Mucosa of descending colon (tissue), 3 donors: ENCODE measurements at regions not wholly inside any gene's neighbourhood (a gene's known extent, or its start where the extent isn't known, plus 50 kb on each side); places are given as distances from the start of the nearest gene placed in this dataset.

Source experiments
- ATAC-seq: fragments of 200-7000 bp; cut with Tn5 transposase; one replicate; pipeline ENCODE4 v1.9.1; 2020; ENCODE audit warnings: mild to moderate bottlenecking, moderate library complexity
- DNase-seq, 3 donors: peaks; one replicate each; pipeline ENCODE4 v3.0.0-alpha.2; 2020
- H3K36me3 ChIP-seq: fragments of 200-600 bp; one replicate; pipeline ENCODE4 v1.8.0; 2021; ENCODE audit warnings: low read depth, mild to moderate bottlenecking
- H3K4me1 ChIP-seq: fragments of 200-600 bp; one replicate; pipeline ENCODE4 v1.8.0; 2021; ENCODE audit warnings: low read depth, mild to moderate bottlenecking
- H3K4me3 ChIP-seq: fragments of 200-600 bp; one replicate; pipeline ENCODE4 v1.8.0; 2021; ENCODE audit warnings: mild to moderate bottlenecking
- H3K9me3 ChIP-seq: fragments of 200-600 bp; one replicate; pipeline ENCODE4 v1.8.0; 2021; ENCODE audit warnings: mild to moderate bottlenecking
- intact Hi-C, 2 donors: fragments of 100-400 bp; cut with DNase I in 1 of 2; cut with micrococcal nuclease in 1 of 2; formaldehyde crosslinking; loops; one replicate each; pipeline versions ENCODE4 v1.11.0 to v1.11.1; 2022; cut with DNase I, micrococcal nuclease
- TF ChIP-seq, protein P1 (sequence below): fragments of 200-600 bp; IDR thresholded peaks from one replicate; pipeline ENCODE4 v1.8.0; 2022; ENCODE audit warnings: antibody characterized with exemption, mild to moderate bottlenecking
- donor health status: DM: no; HTN: no; CAD: no; lungs with moderate emphysema.
- donor health status: DM: no; HTN: no; CAD: no.
- donor health status: DM: no; HTN: yes; CAD: no.

DNA sequence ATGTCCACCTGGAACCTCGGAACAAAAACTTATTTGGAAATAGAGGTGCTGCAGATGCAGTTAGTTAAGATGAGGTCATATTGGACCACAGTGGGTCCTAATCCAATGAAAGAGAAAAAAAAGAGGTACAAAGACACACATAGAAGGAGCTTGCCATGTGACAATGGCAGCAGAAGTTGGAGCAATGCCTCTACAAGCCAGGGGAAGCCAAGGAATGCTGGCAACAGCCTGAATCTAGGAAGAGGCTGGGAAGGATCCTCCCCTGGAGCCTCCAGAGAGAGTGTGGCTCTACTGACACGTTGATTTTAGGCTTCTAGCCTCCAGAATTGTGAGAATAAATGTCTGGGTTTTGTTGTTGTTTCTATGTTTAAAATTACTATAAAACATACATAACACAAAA, 521.8 kb upstream of the CCDC196 start:
- ATAC-seq, result no peak
- intact Hi-C loops, result loop anchor here in 1 of 2 donors (5.0 kb wide), 1 partner anchor 108 kb away; no protein-coding TSS in a partner anchor
- TF ChIP-seq, protein P1, sequence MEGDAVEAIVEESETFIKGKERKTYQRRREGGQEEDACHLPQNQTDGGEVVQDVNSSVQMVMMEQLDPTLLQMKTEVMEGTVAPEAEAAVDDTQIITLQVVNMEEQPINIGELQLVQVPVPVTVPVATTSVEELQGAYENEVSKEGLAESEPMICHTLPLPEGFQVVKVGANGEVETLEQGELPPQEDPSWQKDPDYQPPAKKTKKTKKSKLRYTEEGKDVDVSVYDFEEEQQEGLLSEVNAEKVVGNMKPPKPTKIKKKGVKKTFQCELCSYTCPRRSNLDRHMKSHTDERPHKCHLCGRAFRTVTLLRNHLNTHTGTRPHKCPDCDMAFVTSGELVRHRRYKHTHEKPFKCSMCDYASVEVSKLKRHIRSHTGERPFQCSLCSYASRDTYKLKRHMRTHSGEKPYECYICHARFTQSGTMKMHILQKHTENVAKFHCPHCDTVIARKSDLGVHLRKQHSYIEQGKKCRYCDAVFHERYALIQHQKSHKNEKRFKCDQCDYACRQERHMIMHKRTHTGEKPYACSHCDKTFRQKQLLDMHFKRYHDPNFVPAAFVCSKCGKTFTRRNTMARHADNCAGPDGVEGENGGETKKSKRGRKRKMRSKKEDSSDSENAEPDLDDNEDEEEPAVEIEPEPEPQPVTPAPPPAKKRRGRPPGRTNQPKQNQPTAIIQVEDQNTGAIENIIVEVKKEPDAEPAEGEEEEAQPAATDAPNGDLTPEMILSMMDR, result no peak

DNA sequence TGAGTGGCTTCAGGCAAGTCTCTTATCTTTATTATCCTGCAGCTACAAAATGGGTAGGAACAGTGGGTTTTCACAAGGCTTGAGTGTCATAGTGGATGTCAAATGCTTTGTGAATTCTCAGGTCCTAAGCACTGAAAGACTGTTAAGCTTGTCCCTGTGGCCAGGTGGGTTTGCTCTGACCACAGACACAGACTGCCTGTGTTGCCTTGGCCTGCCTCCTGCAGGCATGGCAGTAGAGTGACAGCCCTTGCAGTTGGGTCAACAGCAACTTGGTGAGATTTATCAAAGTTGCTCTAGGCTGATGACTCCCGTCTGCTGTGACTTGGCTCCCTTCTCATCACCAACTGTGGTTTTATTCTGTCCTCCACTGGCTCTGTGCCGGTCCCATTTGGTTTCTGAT, 520.0 kb upstream of the CCDC196 start:
- TF ChIP-seq, protein P1, result no peak
- no peaks in the 10 kb centered on the region for H3K36me3 ChIP-seq
- no peaks in the 10 kb centered on the region for H3K4me1 ChIP-seq
- ATAC-seq (no peak), DNase-seq (no peak)
- intact Hi-C loops, result no loop called here
- no peaks in the 10 kb centered on the region for H3K9me3 ChIP-seq
- H3K4me3 ChIP-seq, result no peak overlapping the region

More for the DNA sequence above, 521.8 kb upstream of the CCDC196 start:
- Histone ChIP-seq H3K9me3 (no peaks in the 10 kb centered on the region), H3K4me3 (no peak overlapping the region), H3K4me1 (peaks cover 3% of the 10 kb centered on the region), H3K36me3 (no peaks in the 10 kb centered on the region)
- no peak for DNase-seq

DNA sequence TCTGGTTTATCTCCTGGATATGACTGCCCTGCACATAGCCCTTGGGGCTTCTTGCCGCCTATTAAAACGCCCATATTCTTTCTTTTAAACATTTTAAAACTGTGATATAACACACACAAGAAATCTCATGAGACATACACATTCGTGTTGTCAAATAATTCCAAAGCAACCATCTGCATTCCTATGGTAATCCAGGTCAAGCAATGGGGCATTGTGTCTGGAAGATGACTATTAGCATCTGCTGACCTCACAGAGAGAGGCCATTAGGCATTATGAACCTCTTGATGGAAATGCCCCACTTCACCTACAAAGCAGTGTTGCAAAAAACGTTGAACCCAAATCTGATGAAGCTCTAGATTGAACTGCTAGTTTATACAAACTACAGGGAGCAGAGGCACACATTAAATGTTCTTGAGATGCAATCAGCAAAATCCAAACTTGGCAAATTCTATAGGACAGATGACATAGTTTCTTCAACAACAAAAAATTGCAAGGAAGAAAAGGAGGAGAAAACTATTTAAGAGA, 513.8 kb upstream of the CCDC196 start:
- intact Hi-C loops, result no loop called here
- DNase-seq, result no peak
- Histone ChIP-seq H3K36me3 (no peaks in the 10 kb centered on the region), H3K9me3 (no peaks in the 10 kb centered on the region), H3K4me3 (no peak overlapping the region), H3K4me1 (no peaks in the 10 kb centered on the region)
- ATAC-seq, result no peak
- TF ChIP-seq, protein P1, result no peak

DNA sequence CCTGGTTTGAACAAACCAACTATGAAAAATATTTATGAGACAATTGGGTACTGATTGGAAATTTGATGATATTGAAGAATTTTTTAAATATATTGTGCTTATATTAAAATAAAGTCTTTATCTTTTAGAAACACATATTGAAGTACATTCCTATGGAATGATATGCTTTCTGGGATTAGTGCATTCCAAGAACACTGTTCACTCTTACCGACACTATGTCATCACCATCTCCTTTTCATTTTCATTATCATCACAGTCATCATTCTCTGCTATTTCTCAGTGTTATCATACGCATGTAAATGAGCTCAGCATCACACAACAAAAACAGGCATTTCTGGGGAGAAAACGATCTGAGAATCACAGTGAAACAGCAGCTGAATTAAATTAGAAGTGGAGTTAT, 513.3 kb upstream of the CCDC196 start:
- TF ChIP-seq, protein P1, result no peak
- intact Hi-C loops, result no loop called here
- ATAC-seq (no peak), DNase-seq (no peak)
- H3K36me3 ChIP-seq, result no peaks in the 10 kb centered on the region
- no peaks in the 10 kb centered on the region for H3K9me3 ChIP-seq
- H3K4me3 ChIP-seq, result no peak overlapping the region
- no peaks in the 10 kb centered on the region for H3K4me1 ChIP-seq

DNA sequence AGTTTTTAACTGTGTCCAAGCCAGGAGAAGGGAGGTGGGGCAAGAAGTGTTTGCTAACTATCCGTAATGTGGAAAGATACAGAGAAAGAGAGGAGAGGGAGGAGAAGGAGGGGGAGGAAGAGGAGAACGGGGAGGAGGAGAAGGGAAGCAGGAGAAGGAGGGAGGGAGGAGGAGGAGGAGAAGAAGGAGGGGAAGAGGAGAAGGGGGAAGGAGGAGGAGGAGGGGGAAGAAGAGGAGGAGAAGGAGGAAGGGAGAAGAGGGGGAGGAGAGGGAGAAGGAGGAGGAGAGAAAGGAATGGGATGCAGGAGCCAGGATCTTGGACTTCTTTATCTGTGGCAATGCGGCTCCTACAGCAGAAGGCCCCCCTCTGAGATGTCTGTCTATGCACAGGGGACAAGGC, 510.3 kb upstream of the CCDC196 start:
- TF ChIP-seq, protein P1, result no peak
- no peak overlapping the region for H3K4me3 ChIP-seq
- ATAC-seq (no peak), DNase-seq (no peak)
- H3K4me1 ChIP-seq, result no peaks in the 10 kb centered on the region
- intact Hi-C loops, result no loop called here
- no peaks in the 10 kb centered on the region for H3K36me3 ChIP-seq
- H3K9me3 ChIP-seq, result no peaks in the 10 kb centered on the region
